Keratinocyte (primary cell): ENCODE measurements at regions not wholly inside any gene's neighbourhood (a gene's known extent, or its start where the extent isn't known, plus 50 kb on each side); places are given as distances from the start of the nearest gene placed in this dataset.
"Not testable (repeated sequence)": the region's sequence is repeated elsewhere in the genome, so short reads cannot be mapped to it uniquely, and the experiment has no call there.

Source experiments
- EZH2 ChIP-seq: IDR thresholded peaks from one replicate; pipeline ENCODE4 v1.6.1; 2012; ENCODE audit warnings: inconsistent platforms, mild to moderate bottlenecking, low read length, moderate library complexity
- TF ChIP-seq, protein P1 (sequence below), 3 experiments: IDR thresholded peaks in 1 of 3; conservative IDR thresholded peaks in 1 of 3; optimal IDR thresholded peaks in 1 of 3; 2 replicates in 2 of 3; 3 replicates in 1 of 3; pipeline versions ENCODE3 to v1.5.1; 2011; ENCODE audit warnings: low read length in 3 of 3, mild to moderate bottlenecking in 3 of 3, moderate library complexity in 2 of 3, control low read depth in 1 of 3, inconsistent platforms in 1 of 3; ENCODE audit not compliant: insufficient read depth in 2 of 3; ENCODE audit errors: extremely low read depth in 1 of 3

DNA sequence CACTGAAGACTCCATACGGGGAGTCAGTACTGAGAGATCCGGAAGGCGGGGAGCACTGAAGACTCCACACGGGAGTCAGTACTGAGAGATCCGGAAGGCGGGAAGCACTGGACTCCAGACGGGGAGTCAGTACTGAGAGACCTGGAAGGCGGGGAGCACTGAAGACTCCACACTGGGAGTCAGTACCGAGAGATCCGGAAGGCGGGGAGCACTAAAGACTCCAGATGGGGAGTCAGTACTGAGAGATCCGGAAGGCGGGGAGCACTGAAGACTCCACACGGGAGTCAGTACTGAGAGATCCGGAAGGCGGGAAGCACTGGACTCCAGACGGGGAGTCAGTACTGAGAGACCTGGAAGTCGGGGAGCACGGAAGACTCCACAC, 77.2 kb downstream of the DLL1 start:
- not testable (repeated sequence) for TF ChIP-seq EZH2
- TF ChIP-seq, protein P1, sequence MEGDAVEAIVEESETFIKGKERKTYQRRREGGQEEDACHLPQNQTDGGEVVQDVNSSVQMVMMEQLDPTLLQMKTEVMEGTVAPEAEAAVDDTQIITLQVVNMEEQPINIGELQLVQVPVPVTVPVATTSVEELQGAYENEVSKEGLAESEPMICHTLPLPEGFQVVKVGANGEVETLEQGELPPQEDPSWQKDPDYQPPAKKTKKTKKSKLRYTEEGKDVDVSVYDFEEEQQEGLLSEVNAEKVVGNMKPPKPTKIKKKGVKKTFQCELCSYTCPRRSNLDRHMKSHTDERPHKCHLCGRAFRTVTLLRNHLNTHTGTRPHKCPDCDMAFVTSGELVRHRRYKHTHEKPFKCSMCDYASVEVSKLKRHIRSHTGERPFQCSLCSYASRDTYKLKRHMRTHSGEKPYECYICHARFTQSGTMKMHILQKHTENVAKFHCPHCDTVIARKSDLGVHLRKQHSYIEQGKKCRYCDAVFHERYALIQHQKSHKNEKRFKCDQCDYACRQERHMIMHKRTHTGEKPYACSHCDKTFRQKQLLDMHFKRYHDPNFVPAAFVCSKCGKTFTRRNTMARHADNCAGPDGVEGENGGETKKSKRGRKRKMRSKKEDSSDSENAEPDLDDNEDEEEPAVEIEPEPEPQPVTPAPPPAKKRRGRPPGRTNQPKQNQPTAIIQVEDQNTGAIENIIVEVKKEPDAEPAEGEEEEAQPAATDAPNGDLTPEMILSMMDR (optimal IDR thresholded peaks at IDR 0.05 in 1 of 3, IDR thresholded peaks at IDR 0.05 in 1 of 3, conservative IDR thresholded peaks at IDR 0.05 in 1 of 3; ENCODE audit: extremely low read depth in 1 of 3, insufficient read depth in 2 of 3, low read length in 3 of 3) = not testable (repeated sequence)
